Thoracic aorta (tissue), 2 donors: ENCODE measurements at regions not wholly inside any gene's neighbourhood (a gene's known extent, or its start where the extent isn't known, plus 50 kb on each side); places are given as distances from the start of the nearest gene placed in this dataset.

Experiments used
- ATAC-seq: fragments of 150-250 bp; one replicate; pipeline ENCODE4 v1.8.0; 2017; ENCODE audit warnings: low read depth; ENCODE audit not compliant: insufficient number of reproducible peaks, low FRiP score
- DNase-seq: peaks from one replicate; pipeline ENCODE4 v3.0.0-alpha.2; 2020; ENCODE audit warnings: low spot score
- H3K27ac ChIP-seq, 2 donors: fragments of 200-600 bp; sonication (generic); 1 replicate in 1 of 2; 2 replicates in 1 of 2; pipeline ENCODE4 v1.5.1; 2016; ENCODE audit warnings: mild to moderate bottlenecking in 2 of 2, moderate library complexity in 2 of 2
- H3K27me3 ChIP-seq: fragments of 200-600 bp; sonication (generic); replicated peaks from 2 replicates; pipeline ENCODE4 v1.6.0; 2016; ENCODE audit warnings: mild to moderate bottlenecking; ENCODE audit not compliant: insufficient read depth
- H3K36me3 ChIP-seq: fragments of 200-600 bp; sonication (generic); one replicate; pipeline ENCODE4 v1.5.1; 2016
- H3K4me1 ChIP-seq, 2 donors: fragments of 200-600 bp; sonication (generic); 1 replicate in 1 of 2; 2 replicates in 1 of 2; pipeline versions ENCODE4 v1.5.1 to v1.6.0; 2016; ENCODE audit warnings: low read depth in 2 of 2, mild to moderate bottlenecking in 1 of 2; ENCODE audit not compliant: control insufficient read depth in 1 of 2
- H3K4me3 ChIP-seq: fragments of 200-600 bp; sonication (generic); 2 replicates; pipeline ENCODE4 v1.5.1; 2016; ENCODE audit warnings: mild to moderate bottlenecking
- H3K9me3 ChIP-seq: fragments of 200-600 bp; sonication (generic); 2 replicates; pipeline ENCODE4 v1.5.1; 2016
- CTCF ChIP-seq: fragments of 200-600 bp; sonication (generic); IDR thresholded peaks from one replicate; pipeline ENCODE4 v1.5.1; 2019; ENCODE audit warnings: antibody characterized with exemption

GRCh38 chr4:178894126-178894525, 1451.9 kb upstream of the AGA start:
- Histone ChIP-seq H3K27ac (no peak overlapping the region), H3K4me1 (no peaks in the 10 kb centered on the region), H3K9me3 (no peaks in the 10 kb centered on the region), H3K27me3 (no peaks in the 10 kb centered on the region), H3K36me3 (no peaks in the 10 kb centered on the region), H3K4me3 (no peak overlapping the region)
- ATAC-seq (no peak), DNase-seq (no peak)
- no peak for TF ChIP-seq CTCF

GRCh38 chr4:178899084-178899483, 1456.8 kb upstream of the AGA start:
- DNase-seq (no peak), ATAC-seq (no peak)

GRCh38 chr4:178917756-178918155, 1475.5 kb upstream of the AGA start:
- H3K27ac ChIP-seq, result no peak overlapping the region
- DNase-seq (no peak), ATAC-seq (no peak)
- H3K36me3 ChIP-seq, result no peaks in the 10 kb centered on the region
- no peaks in the 10 kb centered on the region for H3K9me3 ChIP-seq
- H3K27me3 ChIP-seq, result no peaks in the 10 kb centered on the region
- no peak for TF ChIP-seq CTCF
- H3K4me3 ChIP-seq, result no peak overlapping the region
- H3K4me1 ChIP-seq, result no peaks in the 10 kb centered on the region

More at GRCh38 chr4:178899084-178899483, 1456.8 kb upstream of the AGA start:
- H3K36me3 ChIP-seq, result no peaks in the 10 kb centered on the region
- no peaks in the 10 kb centered on the region for H3K4me1 ChIP-seq
- H3K27me3 ChIP-seq, result no peaks in the 10 kb centered on the region
- no peaks in the 10 kb centered on the region for H3K9me3 ChIP-seq
- no peak overlapping the region for H3K4me3 ChIP-seq
- no peak overlapping the region for H3K27ac ChIP-seq
- no peak for TF ChIP-seq CTCF

GRCh38 chr4:178937130-178937529, 1494.9 kb upstream of the AGA start:
- no peak for DNase-seq
- Histone ChIP-seq H3K36me3 (no peaks in the 10 kb centered on the region), H3K4me1 (no peaks in the 10 kb centered on the region), H3K4me3 (no peak overlapping the region), H3K27me3 (no peaks in the 10 kb centered on the region), H3K27ac (no peak overlapping the region), H3K9me3 (no peaks in the 10 kb centered on the region)
- ATAC-seq, result no peak
- no peak for TF ChIP-seq CTCF

- TF ChIP-seq CTCF, result no peak
- Histone ChIP-seq H3K27ac (no peak overlapping the region), H3K9me3 (no peaks in the 10 kb centered on the region), H3K27me3 (no peaks in the 10 kb centered on the region), H3K4me1 (no peaks in the 10 kb centered on the region), H3K36me3 (no peaks in the 10 kb centered on the region), H3K4me3 (no peak overlapping the region)
- DNase-seq (no peak), ATAC-seq (no peak)
These were observed 1499.7 kb upstream of the AGA start for GRCh38 chr4:178941975-178942374.
